H1 (cell line): ENCODE measurements at regions not wholly inside any gene's neighbourhood (a gene's known extent, or its start where the extent isn't known, plus 50 kb on each side); places are given as distances from the start of the nearest gene placed in this dataset.

Source experiments
- CTCF ChIA-PET: fragments of 300-600 bp; sonication (Branson Sonifier 250); formaldehyde crosslinking; loops from one replicate; lab custom pipeline; 2021; ENCODE audit not compliant: partially characterized antibody; lab: Charles Lee
- POLR2A ChIA-PET: fragments of 300-600 bp; sonication (Branson Sonifier 250); formaldehyde crosslinking; loops from one replicate; lab custom pipeline; 2021; ENCODE audit warnings: inconsistent platforms; ENCODE audit not compliant: partially characterized antibody; lab: Charles Lee
- DNase-seq, 2 experiments: peaks; one replicate each; pipeline versions ENCODE4 v3.0.0 to v3.0.0-alpha.2; 2010 to 2022; ENCODE audit warnings: low spot score in 2 of 2, low read depth in 1 of 2, mixed read lengths in 1 of 2
- FAIRE-seq: peaks from 2 replicates; lab custom pipeline; 2011; peaks lifted over from hg19 to GRCh38; lab: Jason Lieb, UNC
- H2AFZ ChIP-seq: 2 replicates; pipeline ENCODE4 v1.8.1; 2012; ENCODE audit warnings: low read length, inconsistent platforms
- H2AK5ac ChIP-seq: 2 replicates; pipeline ENCODE4 v1.6.1; 2013; ENCODE audit warnings: low read depth, low read length
- H2BK120ac ChIP-seq: replicated peaks from 2 replicates; pipeline ENCODE3; 2013; ENCODE audit warnings: low read depth, low read length, inconsistent platforms
- H2BK12ac ChIP-seq: 2 replicates; pipeline ENCODE4 v1.6.1; 2013; ENCODE audit warnings: low read depth, low read length
- H2BK15ac ChIP-seq: 2 replicates; pipeline ENCODE4 v1.6.1; 2013; ENCODE audit warnings: low read length
- H2BK20ac ChIP-seq: 2 replicates; pipeline ENCODE4 v1.6.1; 2013; ENCODE audit warnings: low read length
- H2BK5ac ChIP-seq: 2 replicates; pipeline ENCODE4 v1.6.1; 2013; ENCODE audit warnings: low read depth, low read length
- H3K14ac ChIP-seq: 2 replicates; pipeline ENCODE4 v1.6.1; 2013; ENCODE audit warnings: inconsistent platforms; ENCODE audit not compliant: insufficient read length
- H3K18ac ChIP-seq: 2 replicates; pipeline ENCODE4 v1.6.1; 2013; ENCODE audit warnings: low read length; ENCODE audit errors: extremely low read depth
- H3K23ac ChIP-seq: 2 replicates; pipeline ENCODE4 v1.6.1; 2013; ENCODE audit warnings: inconsistent platforms; ENCODE audit not compliant: insufficient read length
- H3K23me2 ChIP-seq: 2 replicates; pipeline ENCODE4 v1.6.1; 2013; ENCODE audit warnings: low read depth, low read length
- H3K27ac ChIP-seq: 2 replicates; pipeline ENCODE4 v1.6.1; 2011; ENCODE audit warnings: low read depth, low read length, inconsistent platforms
- H3K27me3 ChIP-seq, 4 experiments: replicated peaks in 1 of 4; 1 replicate in 1 of 4; 2 replicates in 3 of 4; pipeline versions ENCODE4 v1.6.1 to v1.8.1; 2011 to 2013; ENCODE audit warnings: low read length in 3 of 4, mild to moderate bottlenecking in 3 of 4, inconsistent platforms in 2 of 4, mixed read lengths in 2 of 4, moderate library complexity in 1 of 4; ENCODE audit not compliant: control insufficient read depth in 3 of 4, insufficient read depth in 3 of 4; ENCODE audit errors: extremely low read depth in 1 of 4
- H3K36me3 ChIP-seq, 4 experiments: 2 replicates each; pipeline versions ENCODE4 v1.6.1 to v1.8.1; 2011 to 2013; ENCODE audit warnings: mild to moderate bottlenecking in 4 of 4, low read length in 3 of 4, moderate library complexity in 2 of 4, control low read depth in 1 of 4, inconsistent platforms in 1 of 4; ENCODE audit not compliant: insufficient read depth in 4 of 4, control insufficient read depth in 2 of 4
- H3K4ac ChIP-seq: replicated peaks from 2 replicates; pipeline ENCODE3; 2013; ENCODE audit warnings: low read length, low read depth, mixed read lengths, inconsistent platforms; ENCODE audit not compliant: insufficient read length
- H3K4me1 ChIP-seq, 4 experiments: replicated peaks in 1 of 4; 1 replicate in 1 of 4; 2 replicates in 3 of 4; pipeline versions ENCODE4 v1.6.1 to v1.8.1; 2011 to 2013; ENCODE audit warnings: low read length in 3 of 4, inconsistent platforms in 2 of 4, mixed read lengths in 1 of 4; ENCODE audit not compliant: insufficient read depth in 4 of 4, control insufficient read depth in 3 of 4
- H3K4me2 ChIP-seq, 2 experiments: 2 replicates each; pipeline versions ENCODE4 v1.6.1 to v1.8.1; 2011 to 2013; ENCODE audit warnings: low read depth in 2 of 2, low read length in 2 of 2, control low read depth in 1 of 2, inconsistent platforms in 1 of 2, mild to moderate bottlenecking in 1 of 2; ENCODE audit not compliant: insufficient read depth in 1 of 2
- H3K4me3 ChIP-seq, 4 experiments: fragments of 200-600, 300-600 bp in 1 of 4; sonication (generic), shearing (Covaris generic), sonication (Bioruptor Twin) in 1 of 4; 2 replicates each; pipeline versions ENCODE4 v1.5.1 to v1.8.1; 2011 to 2016; ENCODE audit warnings: low read length in 4 of 4, low read depth in 3 of 4, control low read depth in 2 of 4, inconsistent platforms in 2 of 4, mild to moderate bottlenecking in 2 of 4, mixed read lengths in 1 of 4, moderate library complexity in 1 of 4; ENCODE audit not compliant: insufficient read depth in 2 of 4; ENCODE audit errors: extremely low read depth in 1 of 4
- H3K56ac ChIP-seq: replicated peaks from 2 replicates; pipeline ENCODE3; 2013; ENCODE audit warnings: low read depth, mild to moderate bottlenecking, mixed read lengths, low read length, inconsistent platforms; ENCODE audit not compliant: insufficient read length
- H3K79me1 ChIP-seq: 2 replicates; pipeline ENCODE4 v1.6.1; 2013; ENCODE audit warnings: low read depth, low read length, control low read depth
- H3K79me2 ChIP-seq, 2 experiments: 2 replicates each; pipeline versions ENCODE4 v1.6.1 to v1.8.1; 2012 to 2013; ENCODE audit warnings: low read length in 2 of 2, mild to moderate bottlenecking in 2 of 2, inconsistent platforms in 1 of 2; ENCODE audit not compliant: insufficient read depth in 2 of 2, control insufficient read depth in 1 of 2
- H3K9ac ChIP-seq, 4 experiments: replicated peaks in 1 of 4; 1 replicate in 1 of 4; 2 replicates in 3 of 4; pipeline versions ENCODE4 v1.6.1 to v1.8.1; 2011 to 2013; ENCODE audit warnings: low read depth in 3 of 4, low read length in 3 of 4, control low read depth in 2 of 4, mild to moderate bottlenecking in 2 of 4, moderate library complexity in 2 of 4, inconsistent platforms in 1 of 4; ENCODE audit errors: extremely low read depth in 1 of 4
- H3K9me3 ChIP-seq, 2 experiments: 2 replicates each; pipeline versions ENCODE4 v1.6.1 to v1.8.1; 2012 to 2013; ENCODE audit warnings: mild to moderate bottlenecking in 2 of 2, moderate library complexity in 2 of 2, control low read depth in 1 of 2, inconsistent platforms in 1 of 2, low read depth in 1 of 2, low read length in 1 of 2, mixed read lengths in 1 of 2; ENCODE audit not compliant: insufficient read depth in 2 of 2
- H4K20me1 ChIP-seq, 2 experiments: replicated peaks in 1 of 2; 2 replicates each; pipeline versions ENCODE3 to v1.8.1; 2011 to 2013; ENCODE audit warnings: inconsistent platforms in 2 of 2, low read length in 2 of 2, mild to moderate bottlenecking in 1 of 2; ENCODE audit not compliant: insufficient read depth in 2 of 2, control insufficient read depth in 1 of 2
- H4K5ac ChIP-seq: 2 replicates; pipeline ENCODE4 v1.6.1; 2013; ENCODE audit warnings: low read length, low read depth, mixed read lengths, inconsistent platforms; ENCODE audit not compliant: insufficient read length
- H4K8ac ChIP-seq: 2 replicates; pipeline ENCODE4 v1.8.0; 2013; ENCODE audit warnings: mild to moderate bottlenecking, moderate library complexity, low read length, inconsistent platforms; ENCODE audit not compliant: insufficient read depth; ENCODE audit errors: extremely low read depth
- H4K91ac ChIP-seq: replicated peaks from 2 replicates; pipeline ENCODE3; 2013; ENCODE audit warnings: low read length, mixed read lengths, inconsistent platforms; ENCODE audit not compliant: insufficient read length
- CHD1 ChIP-seq: IDR thresholded peaks from 2 replicates; pipeline ENCODE4 v1.6.1; 2012; ENCODE audit warnings: low read depth, low read length, improper control_type of control experiment
- CHD2 ChIP-seq: IDR thresholded peaks from 2 replicates; pipeline ENCODE4 v1.6.1; 2012; ENCODE audit warnings: low read length, improper control_type of control experiment
- CREB1 ChIP-seq: IDR thresholded peaks from 2 replicates; pipeline ENCODE4 v1.6.1; 2012; ENCODE audit warnings: inconsistent platforms
- HDAC6 ChIP-seq: IDR thresholded peaks from one replicate; pipeline ENCODE4 v1.7.1; 2012; ENCODE audit warnings: low read depth, mild to moderate bottlenecking, inconsistent platforms, low read length, moderate library complexity
- PHF8 ChIP-seq: fragments of 200-600 bp; sonication (generic); conservative IDR thresholded peaks from 2 replicates; pipeline ENCODE4 v1.7.1; 2012; ENCODE audit warnings: low read depth, mild to moderate bottlenecking, inconsistent platforms, low read length, moderate library complexity
- POLR2A ChIP-seq, 2 experiments: IDR thresholded peaks; 1 replicate in 1 of 2; 2 replicates in 1 of 2; pipeline ENCODE4 v1.6.1; 2011; ENCODE audit warnings: low read depth in 2 of 2, low read length in 2 of 2, mild to moderate bottlenecking in 2 of 2; ENCODE audit errors: control extremely low read depth in 1 of 2
- RFX5 ChIP-seq: IDR thresholded peaks from 2 replicates; pipeline ENCODE4 v1.6.1; 2011; ENCODE audit warnings: low read depth, low read length, improper control_type of control experiment, borderline replicate concordance
- RXRA ChIP-seq: IDR thresholded peaks from 2 replicates; pipeline ENCODE4 v1.6.1; 2011; ENCODE audit warnings: low read depth, mild to moderate bottlenecking, low read length, moderate library complexity; ENCODE audit not compliant: insufficient read depth
- SIN3A ChIP-seq, 2 experiments: IDR thresholded peaks in 1 of 2; conservative IDR thresholded peaks in 1 of 2; 2 replicates each; pipeline ENCODE4 v1.6.1; 2011 to 2012; ENCODE audit warnings: low read length in 2 of 2, improper control_type of control experiment in 1 of 2, low read depth in 1 of 2, mild to moderate bottlenecking in 1 of 2
- SP4 ChIP-seq: IDR thresholded peaks from 2 replicates; pipeline ENCODE4 v1.6.1; 2012; ENCODE audit warnings: low read length, inconsistent platforms
- TAF7 ChIP-seq: optimal IDR thresholded peaks from 2 replicates; pipeline ENCODE3; 2011; ENCODE audit warnings: low read depth, mild to moderate bottlenecking, inconsistent platforms, low read length, moderate library complexity, borderline replicate concordance
- WGBS, 2 experiments: shearing (Covaris generic) in 1 of 2; methylation state at CpG; one replicate each; pipeline versions ENCODE4 v1.1.6 to v1.1.7; 2013 to 2015; ENCODE audit warnings: low lambda C conversion rate in 2 of 2, mixed read lengths in 2 of 2, inconsistent platforms in 1 of 2, low coverage in 1 of 2, missing lambda C conversion rate in 1 of 2; ENCODE audit not compliant: insufficient replicate concordance in 2 of 2, insufficient coverage in 1 of 2, insufficient read length in 1 of 2; ENCODE audit errors: extremely low coverage in 1 of 2, missing lambda C conversion rate in 1 of 2; 5-methylcytosine and 5-hydroxymethylcytosine counted together

DNA sequence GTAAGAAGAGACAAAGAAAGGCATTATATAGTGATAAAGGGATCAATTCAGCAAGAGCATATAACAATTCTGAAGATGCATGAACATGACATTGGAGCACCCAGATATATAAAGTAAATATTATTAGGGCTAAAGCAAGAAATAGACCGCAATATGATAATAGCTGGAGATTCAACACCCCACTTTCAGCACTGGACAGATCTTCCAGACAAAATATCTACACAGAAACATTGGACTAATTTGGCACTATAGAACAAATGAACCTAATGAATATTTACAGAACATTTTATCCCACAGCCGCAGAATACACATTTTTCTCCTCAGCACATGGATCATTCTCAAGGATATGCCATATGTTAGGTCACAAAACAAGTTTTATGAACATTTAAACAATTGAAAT lies 633.1 kb downstream of the JRKL start:
- no peak overlapping the region for H3K14ac ChIP-seq
- H3K18ac ChIP-seq = no peak overlapping the region
- no peaks in the 10 kb centered on the region for H3K79me1 ChIP-seq
- H3K79me2 ChIP-seq = no peaks in the 10 kb centered on the region
- no peak overlapping the region for H2BK12ac ChIP-seq
- WGBS, 2 experiments = 93% methylated on average over 2 of the region's 2 CpGs; no CpG with 5 or more reads in 1 of the 2 experiments
- H2BK5ac ChIP-seq = no peak overlapping the region
- H3K56ac ChIP-seq = no peak overlapping the region
- no peak overlapping the region for H2AFZ ChIP-seq
- POLR2A ChIA-PET = no interaction called here
- no peaks in the 10 kb centered on the region for H4K20me1 ChIP-seq
- H3K36me3 ChIP-seq = no peaks in the 10 kb centered on the region
- H4K8ac ChIP-seq = no peak overlapping the region
- no peaks in the 10 kb centered on the region for H3K4me1 ChIP-seq
- FAIRE-seq (no peak), DNase-seq (no peak)
- no peak overlapping the region for H4K5ac ChIP-seq
- no peaks in the 10 kb centered on the region for H3K23me2 ChIP-seq
- no peak overlapping the region for H2BK120ac ChIP-seq
- no peak overlapping the region for H2BK15ac ChIP-seq
- H3K4me2 ChIP-seq = no peak overlapping the region
- no peak overlapping the region for H4K91ac ChIP-seq
- no peak overlapping the region for H3K4ac ChIP-seq
- no peak overlapping the region for H3K4me3 ChIP-seq
- CTCF ChIA-PET = no interaction called here
- no peaks in the 10 kb centered on the region for H3K27me3 ChIP-seq
- no peak overlapping the region for H3K27ac ChIP-seq
- no peaks in the 10 kb centered on the region for H3K9me3 ChIP-seq
- no peak overlapping the region for H3K23ac ChIP-seq
- H2BK20ac ChIP-seq = no peak overlapping the region
- no peak overlapping the region for H2AK5ac ChIP-seq
- H3K9ac ChIP-seq = no peak overlapping the region
- TF ChIP-seq SIN3A (conservative IDR thresholded peaks at IDR 0.05 in 1 of 2, IDR thresholded peaks at IDR 0.05 in 1 of 2; ENCODE audit: low read depth in 1 of 2, low read length in 2 of 2) (no peak), TAF7 (no peak), HDAC6 (no peak), RFX5 (no peak), CHD1 (no peak), CREB1 (no peak), CHD2 (no peak), SP4 (no peak), POLR2A (IDR thresholded peaks at IDR 0.05; ENCODE audit: control extremely low read depth in 1 of 2, low read depth in 2 of 2, low read length in 2 of 2) (no peak), RXRA (no peak), PHF8 (no peak)
